ENCODE measurements at regions not wholly inside any gene's neighbourhood (a gene's known extent, or its start where the extent isn't known, plus 50 kb on each side); places are given as distances from the start of the nearest gene placed in this dataset.
A peak's percentile ranks its signal among the peaks of the same experiment; 100 is the strongest.

GRCh38 chr3:104286645-104287044, 1080.1 kb upstream of the ALCAM start:
- no peaks in the 10 kb centered on the region for H3K27me3 ChIP-seq (ENCODE audit: control insufficient read depth in 2 of 2, insufficient read depth in 1 of 2, low read length in 1 of 2)
- peaks cover 0 to 5% of the 10 kb centered on the region in 2 donors for H3K9me3 ChIP-seq (ENCODE audit: control insufficient read depth in 2 of 2, insufficient read depth in 1 of 2, low read length in 1 of 2)
- H3K27ac ChIP-seq (ENCODE audit: low read depth in 1 of 2, low read length in 1 of 2): no peak overlapping the region
- no peaks in the 10 kb centered on the region for H3K36me3 ChIP-seq (ENCODE audit: control insufficient read depth in 2 of 2, insufficient read depth in 2 of 2, low read length in 1 of 2)
- H3K4me1 ChIP-seq (ENCODE audit: control insufficient read depth in 2 of 2, insufficient read depth in 2 of 2, low read length in 2 of 2): no peaks in the 10 kb centered on the region
- DNase-seq (ENCODE audit: low read depth in 6 of 9, low spot score in 9 of 9): no peak
- H3K4me3 ChIP-seq (ENCODE audit: low read length in 2 of 2): no peak overlapping the region
- WGBS: 98% methylated on average over 5 of the region's 5 CpGs

- no peaks in the 10 kb centered on the region for H3K4me1 ChIP-seq (ENCODE audit: control insufficient read depth in 2 of 2, insufficient read depth in 2 of 2, low read length in 2 of 2)
- H3K27me3 ChIP-seq (ENCODE audit: control insufficient read depth in 2 of 2, insufficient read depth in 1 of 2, low read length in 1 of 2): no peaks in the 10 kb centered on the region
- DNase-seq (ENCODE audit: low read depth in 6 of 9, low spot score in 9 of 9): no peak
Measured at GRCh38 chr3:104291437-104291851, 1075.3 kb upstream of the ALCAM start.

GRCh38 chr3:104291878-104292277, 1074.8 kb upstream of the ALCAM start:
- Histone ChIP-seq H3K36me3 (ENCODE audit: control insufficient read depth in 2 of 2, insufficient read depth in 2 of 2, low read length in 1 of 2) (no peaks in the 10 kb centered on the region), H3K4me1 (ENCODE audit: control insufficient read depth in 2 of 2, insufficient read depth in 2 of 2, low read length in 2 of 2) (no peaks in the 10 kb centered on the region), H3K27me3 (ENCODE audit: control insufficient read depth in 2 of 2, insufficient read depth in 1 of 2, low read length in 1 of 2) (no peaks in the 10 kb centered on the region), H3K9me3 (ENCODE audit: control insufficient read depth in 2 of 2, insufficient read depth in 1 of 2, low read length in 1 of 2) (peaks cover 0 to 5% of the 10 kb centered on the region in 2 donors), H3K27ac (ENCODE audit: low read depth in 1 of 2, low read length in 1 of 2) (no peak overlapping the region), H3K4me3 (ENCODE audit: low read length in 2 of 2) (no peak overlapping the region)
- whole genome bisulfite sequencing: 66% methylated on average over 2 of the region's 2 CpGs
- DNase-seq (ENCODE audit: low read depth in 6 of 9, low spot score in 9 of 9): no peak

More at GRCh38 chr3:104291437-104291851, 1075.3 kb upstream of the ALCAM start:
- Histone ChIP-seq H3K36me3 (ENCODE audit: control insufficient read depth in 2 of 2, insufficient read depth in 2 of 2, low read length in 1 of 2) (no peaks in the 10 kb centered on the region), H3K27ac (ENCODE audit: low read depth in 1 of 2, low read length in 1 of 2) (no peak overlapping the region), H3K4me3 (ENCODE audit: low read length in 2 of 2) (no peak overlapping the region), H3K9me3 (ENCODE audit: control insufficient read depth in 2 of 2, insufficient read depth in 1 of 2, low read length in 1 of 2) (peaks cover 0 to 5% of the 10 kb centered on the region in 2 donors)
- 81% methylated on average over 3 of the region's 3 CpGs for WGBS

- H3K4me3 ChIP-seq (ENCODE audit: low read length in 2 of 2): no peak overlapping the region
- no peaks in the 10 kb centered on the region for H3K36me3 ChIP-seq (ENCODE audit: control insufficient read depth in 2 of 2, insufficient read depth in 2 of 2, low read length in 1 of 2)
- H3K27ac ChIP-seq (ENCODE audit: low read depth in 1 of 2, low read length in 1 of 2): peak overlapping the region in 1 of 2 donors; percentile 58
- no peaks in the 10 kb centered on the region for H3K27me3 ChIP-seq (ENCODE audit: control insufficient read depth in 2 of 2, insufficient read depth in 1 of 2, low read length in 1 of 2)
- no peaks in the 10 kb centered on the region for H3K9me3 ChIP-seq (ENCODE audit: control insufficient read depth in 2 of 2, insufficient read depth in 1 of 2, low read length in 1 of 2)
- no peaks in the 10 kb centered on the region for H3K4me1 ChIP-seq (ENCODE audit: control insufficient read depth in 2 of 2, insufficient read depth in 2 of 2, low read length in 2 of 2)
- DNase-seq (ENCODE audit: low read depth in 6 of 9, low spot score in 9 of 9): peak in 1 of 9 donors; percentile 4
- WGBS: 91% methylated on average over 1 of the region's 1 CpG
Measured at GRCh38 chr3:104297617-104298016, 1069.1 kb upstream of the ALCAM start.

- no peaks in the 10 kb centered on the region for H3K9me3 ChIP-seq (ENCODE audit: control insufficient read depth in 2 of 2, insufficient read depth in 1 of 2, low read length in 1 of 2)
- WGBS: 46% methylated on average over 2 of the region's 2 CpGs
- no peak overlapping the region for H3K4me3 ChIP-seq (ENCODE audit: low read length in 2 of 2)
- no peak for DNase-seq (ENCODE audit: low read depth in 6 of 9, low spot score in 9 of 9)
- H3K4me1 ChIP-seq (ENCODE audit: control insufficient read depth in 2 of 2, insufficient read depth in 2 of 2, low read length in 2 of 2): no peaks in the 10 kb centered on the region
- no peaks in the 10 kb centered on the region for H3K27me3 ChIP-seq (ENCODE audit: control insufficient read depth in 2 of 2, insufficient read depth in 1 of 2, low read length in 1 of 2)
- no peaks in the 10 kb centered on the region for H3K36me3 ChIP-seq (ENCODE audit: control insufficient read depth in 2 of 2, insufficient read depth in 2 of 2, low read length in 1 of 2)
- no peak overlapping the region for H3K27ac ChIP-seq (ENCODE audit: low read depth in 1 of 2, low read length in 1 of 2)
Measured at GRCh38 chr3:104298662-104299061, 1068.0 kb upstream of the ALCAM start.

GRCh38 chr3:104316118-104316517, 1050.6 kb upstream of the ALCAM start:
- H3K9me3 ChIP-seq (ENCODE audit: control insufficient read depth in 2 of 2, insufficient read depth in 1 of 2, low read length in 1 of 2): peaks cover 0 to 8% of the 10 kb centered on the region in 2 donors
- no peak for DNase-seq (ENCODE audit: low read depth in 6 of 9, low spot score in 9 of 9)
- no peaks in the 10 kb centered on the region for H3K4me1 ChIP-seq (ENCODE audit: control insufficient read depth in 2 of 2, insufficient read depth in 2 of 2, low read length in 2 of 2)
- H3K4me3 ChIP-seq (ENCODE audit: low read length in 2 of 2): no peak overlapping the region
- H3K27ac ChIP-seq (ENCODE audit: low read depth in 1 of 2, low read length in 1 of 2): no peak overlapping the region
- 81% methylated on average over 1 of the region's 1 CpG for WGBS
- no peaks in the 10 kb centered on the region for H3K36me3 ChIP-seq (ENCODE audit: control insufficient read depth in 2 of 2, insufficient read depth in 2 of 2, low read length in 1 of 2)
- no peaks in the 10 kb centered on the region for H3K27me3 ChIP-seq (ENCODE audit: control insufficient read depth in 2 of 2, insufficient read depth in 1 of 2, low read length in 1 of 2)

GRCh38 chr3:104323226-104323625, 1043.5 kb upstream of the ALCAM start:
- H3K4me3 ChIP-seq (ENCODE audit: low read length in 2 of 2): no peak overlapping the region
- no peak for DNase-seq (ENCODE audit: low read depth in 6 of 9, low spot score in 9 of 9)
- no peaks in the 10 kb centered on the region for H3K36me3 ChIP-seq (ENCODE audit: control insufficient read depth in 2 of 2, insufficient read depth in 2 of 2, low read length in 1 of 2)
- peaks cover 0 to 14% of the 10 kb centered on the region in 2 donors for H3K9me3 ChIP-seq (ENCODE audit: control insufficient read depth in 2 of 2, insufficient read depth in 1 of 2, low read length in 1 of 2)
- 46% methylated on average over 2 of the region's 2 CpGs for WGBS
- no peaks in the 10 kb centered on the region for H3K27me3 ChIP-seq (ENCODE audit: control insufficient read depth in 2 of 2, insufficient read depth in 1 of 2, low read length in 1 of 2)
- H3K27ac ChIP-seq (ENCODE audit: low read depth in 1 of 2, low read length in 1 of 2): no peak overlapping the region
- no peaks in the 10 kb centered on the region for H3K4me1 ChIP-seq (ENCODE audit: control insufficient read depth in 2 of 2, insufficient read depth in 2 of 2, low read length in 2 of 2)

- H3K36me3 ChIP-seq (ENCODE audit: control insufficient read depth in 2 of 2, insufficient read depth in 2 of 2, low read length in 1 of 2): no peaks in the 10 kb centered on the region
- no peak overlapping the region for H3K4me3 ChIP-seq (ENCODE audit: low read length in 2 of 2)
- 61% methylated on average over 1 of the region's 1 CpG for WGBS
- no peaks in the 10 kb centered on the region for H3K27me3 ChIP-seq (ENCODE audit: control insufficient read depth in 2 of 2, insufficient read depth in 1 of 2, low read length in 1 of 2)
- no peaks in the 10 kb centered on the region for H3K4me1 ChIP-seq (ENCODE audit: control insufficient read depth in 2 of 2, insufficient read depth in 2 of 2, low read length in 2 of 2)
- DNase-seq (ENCODE audit: low read depth in 6 of 9, low spot score in 9 of 9): no peak
- no peaks in the 10 kb centered on the region for H3K9me3 ChIP-seq (ENCODE audit: control insufficient read depth in 2 of 2, insufficient read depth in 1 of 2, low read length in 1 of 2)
- no peak overlapping the region for H3K27ac ChIP-seq (ENCODE audit: low read depth in 1 of 2, low read length in 1 of 2)
Measured at GRCh38 chr3:104347291-104347690, 1019.4 kb upstream of the ALCAM start.

- Histone ChIP-seq H3K4me3 (ENCODE audit: low read length in 2 of 2) (no peak overlapping the region), H3K4me1 (ENCODE audit: control insufficient read depth in 2 of 2, insufficient read depth in 2 of 2, low read length in 2 of 2) (no peaks in the 10 kb centered on the region), H3K36me3 (ENCODE audit: control insufficient read depth in 2 of 2, insufficient read depth in 2 of 2, low read length in 1 of 2) (no peaks in the 10 kb centered on the region), H3K27ac (ENCODE audit: low read depth in 1 of 2, low read length in 1 of 2) (no peak overlapping the region), H3K27me3 (ENCODE audit: control insufficient read depth in 2 of 2, insufficient read depth in 1 of 2, low read length in 1 of 2) (no peaks in the 10 kb centered on the region), H3K9me3 (ENCODE audit: control insufficient read depth in 2 of 2, insufficient read depth in 1 of 2, low read length in 1 of 2) (no peaks in the 10 kb centered on the region)
- no peak for DNase-seq (ENCODE audit: low read depth in 6 of 9, low spot score in 9 of 9)
- 90% methylated on average over 1 of the region's 1 CpG for WGBS
Measured at GRCh38 chr3:104349836-104350235, 1016.9 kb upstream of the ALCAM start.

- DNase-seq (ENCODE audit: low read depth in 6 of 9, low spot score in 9 of 9): no peak
- no peaks in the 10 kb centered on the region for H3K9me3 ChIP-seq (ENCODE audit: control insufficient read depth in 2 of 2, insufficient read depth in 1 of 2, low read length in 1 of 2)
Measured at GRCh38 chr3:104353951-104354350, 1012.8 kb upstream of the ALCAM start.

More at GRCh38 chr3:104353951-104354350, 1012.8 kb upstream of the ALCAM start:
- H3K4me1 ChIP-seq (ENCODE audit: control insufficient read depth in 2 of 2, insufficient read depth in 2 of 2, low read length in 2 of 2): no peaks in the 10 kb centered on the region
- H3K4me3 ChIP-seq (ENCODE audit: low read length in 2 of 2): no peak overlapping the region
- no peaks in the 10 kb centered on the region for H3K27me3 ChIP-seq (ENCODE audit: control insufficient read depth in 2 of 2, insufficient read depth in 1 of 2, low read length in 1 of 2)
- H3K36me3 ChIP-seq (ENCODE audit: control insufficient read depth in 2 of 2, insufficient read depth in 2 of 2, low read length in 1 of 2): no peaks in the 10 kb centered on the region
- H3K27ac ChIP-seq (ENCODE audit: low read depth in 1 of 2, low read length in 1 of 2): no peak overlapping the region
